ENCODE measurements at regions not wholly inside any gene's neighbourhood (a gene's known extent, or its start where the extent isn't known, plus 50 kb on each side); places are given as distances from the start of the nearest gene placed in this dataset.
"Not testable (repeated sequence)": the region's sequence is repeated elsewhere in the genome, so short reads cannot be mapped to it uniquely, and the experiment has no call there.

GRCh38 chr1:166304131-166304530, 137.3 kb upstream of the FAM78B start:
- H3K14ac ChIP-seq (ENCODE audit: low read length in 2 of 2): no peak overlapping the region
- no peak overlapping the region for H2BK5ac ChIP-seq (ENCODE audit: low read depth, low read length, poor library complexity, severe bottlenecking)
- no peak overlapping the region for H2BK120ac ChIP-seq (ENCODE audit: low read depth, low read length)
- WGBS: 64% methylated on average over 3 of the region's 3 CpGs
- no peak overlapping the region for H4K91ac ChIP-seq (ENCODE audit: low read length)
- H3K4me3 ChIP-seq (ENCODE audit: insufficient read depth in 1 of 2, low read depth in 1 of 2, low read length in 2 of 2): no peak overlapping the region
- no peak overlapping the region for H3K27ac ChIP-seq (ENCODE audit: low read length, poor library complexity, severe bottlenecking)
- H2BK12ac ChIP-seq (ENCODE audit: low read length in 2 of 2): no peak overlapping the region
- H3K18ac ChIP-seq (ENCODE audit: low read depth in 1 of 2, low read length in 2 of 2): no peak overlapping the region
- H4K8ac ChIP-seq (ENCODE audit: low read length): no peak overlapping the region
- no peak for DNase-seq
- no peak overlapping the region for H3K23ac ChIP-seq (ENCODE audit: low read length in 2 of 2)
- no peaks in the 10 kb centered on the region for H3K4me1 ChIP-seq (ENCODE audit: control insufficient read depth, insufficient read depth, low read depth, low read length)
- no peak overlapping the region for H2AK5ac ChIP-seq (ENCODE audit: low read length, severe bottlenecking)
- H2AFZ ChIP-seq (ENCODE audit: low read depth, low read length): no peak overlapping the region
- H3K9ac ChIP-seq (ENCODE audit: low read length): no peak overlapping the region
- H3K9me3 ChIP-seq (ENCODE audit: control insufficient read depth, low read length): peaks cover 4% of the 10 kb centered on the region
- H3K36me3 ChIP-seq (ENCODE audit: control insufficient read depth in 1 of 2, insufficient read depth in 2 of 2, low read depth in 1 of 2, low read length in 2 of 2): no peaks in the 10 kb centered on the region
- no peak overlapping the region for H3K4ac ChIP-seq (ENCODE audit: low read depth in 1 of 2, low read length in 2 of 2)
- H3K27me3 ChIP-seq (ENCODE audit: control insufficient read depth in 1 of 2, insufficient read depth in 1 of 2, low read length in 2 of 2): no peaks in the 10 kb centered on the region
- H2BK15ac ChIP-seq (ENCODE audit: low read depth, poor library complexity, severe bottlenecking): no peak overlapping the region
- no peak overlapping the region for H3K4me2 ChIP-seq (ENCODE audit: low read length, poor library complexity, severe bottlenecking)
- no peaks in the 10 kb centered on the region for H3K79me1 ChIP-seq (replicated peaks; ENCODE audit: low read length, poor library complexity, severe bottlenecking)

GRCh38 chr1:166305371-166305770, 138.6 kb upstream of the FAM78B start:
- H2BK15ac ChIP-seq (ENCODE audit: low read depth, poor library complexity, severe bottlenecking): no peak overlapping the region

GRCh38 chr1:166307261-166308188, 140.7 kb upstream of the FAM78B start:
- Histone ChIP-seq H3K4me2 (ENCODE audit: low read length, poor library complexity, severe bottlenecking) (no peak overlapping the region), H2AK5ac (ENCODE audit: low read length, severe bottlenecking) (no peak overlapping the region), H3K4me1 (ENCODE audit: control insufficient read depth, insufficient read depth, low read depth, low read length) (no peaks in the 10 kb centered on the region), H3K18ac (ENCODE audit: low read depth in 1 of 2, low read length in 2 of 2) (no peak overlapping the region), H2AFZ (ENCODE audit: low read depth, low read length) (no peak overlapping the region), H3K27ac (ENCODE audit: low read length, poor library complexity, severe bottlenecking) (no peak overlapping the region), H3K27me3 (ENCODE audit: control insufficient read depth in 1 of 2, insufficient read depth in 1 of 2, low read length in 2 of 2) (no peaks in the 10 kb centered on the region), H3K23ac (ENCODE audit: low read length in 2 of 2) (no peak overlapping the region), H3K36me3 (ENCODE audit: control insufficient read depth in 1 of 2, insufficient read depth in 2 of 2, low read depth in 1 of 2, low read length in 2 of 2) (no peaks in the 10 kb centered on the region), H3K4me3 (ENCODE audit: insufficient read depth in 1 of 2, low read depth in 1 of 2, low read length in 2 of 2) (no peak overlapping the region), H3K9ac (ENCODE audit: low read length) (no peak overlapping the region), H3K9me3 (ENCODE audit: control insufficient read depth, low read length) (peaks cover 4% of the 10 kb centered on the region), H2BK12ac (ENCODE audit: low read length in 2 of 2) (no peak overlapping the region), H2BK120ac (ENCODE audit: low read depth, low read length) (no peak overlapping the region), H4K8ac (ENCODE audit: low read length) (no peak overlapping the region), H4K91ac (ENCODE audit: low read length) (no peak overlapping the region), H2BK15ac (ENCODE audit: low read depth, poor library complexity, severe bottlenecking) (no peak overlapping the region), H2BK5ac (ENCODE audit: low read depth, low read length, poor library complexity, severe bottlenecking) (no peak overlapping the region), H3K14ac (ENCODE audit: low read length in 2 of 2) (no peak overlapping the region), H3K79me1 (replicated peaks; ENCODE audit: low read length, poor library complexity, severe bottlenecking) (no peaks in the 10 kb centered on the region), H3K4ac (ENCODE audit: low read depth in 1 of 2, low read length in 2 of 2) (no peak overlapping the region)
- WGBS: 92% methylated on average over 3 of the region's 9 CpGs
- no peak for DNase-seq

More at GRCh38 chr1:166305371-166305770, 138.6 kb upstream of the FAM78B start:
- H3K4ac ChIP-seq (ENCODE audit: low read depth in 1 of 2, low read length in 2 of 2): no peak overlapping the region
- H2BK5ac ChIP-seq (ENCODE audit: low read depth, low read length, poor library complexity, severe bottlenecking): no peak overlapping the region
- H3K4me2 ChIP-seq (ENCODE audit: low read length, poor library complexity, severe bottlenecking): no peak overlapping the region
- H3K79me1 ChIP-seq (replicated peaks; ENCODE audit: low read length, poor library complexity, severe bottlenecking): no peaks in the 10 kb centered on the region
- H4K8ac ChIP-seq (ENCODE audit: low read length): no peak overlapping the region
- H3K4me3 ChIP-seq (ENCODE audit: insufficient read depth in 1 of 2, low read depth in 1 of 2, low read length in 2 of 2): no peak overlapping the region
- H4K91ac ChIP-seq (ENCODE audit: low read length): no peak overlapping the region
- no peak overlapping the region for H2BK120ac ChIP-seq (ENCODE audit: low read depth, low read length)
- H3K27ac ChIP-seq (ENCODE audit: low read length, poor library complexity, severe bottlenecking): no peak overlapping the region
- no peak for DNase-seq
- no peak overlapping the region for H2AK5ac ChIP-seq (ENCODE audit: low read length, severe bottlenecking)
- WGBS: 56% methylated on average over 2 of the region's 2 CpGs
- no peak overlapping the region for H2AFZ ChIP-seq (ENCODE audit: low read depth, low read length)
- H2BK12ac ChIP-seq (ENCODE audit: low read length in 2 of 2): no peak overlapping the region
- H3K36me3 ChIP-seq (ENCODE audit: control insufficient read depth in 1 of 2, insufficient read depth in 2 of 2, low read depth in 1 of 2, low read length in 2 of 2): no peaks in the 10 kb centered on the region
- no peak overlapping the region for H3K9ac ChIP-seq (ENCODE audit: low read length)
- no peak overlapping the region for H3K23ac ChIP-seq (ENCODE audit: low read length in 2 of 2)
- no peak overlapping the region for H3K14ac ChIP-seq (ENCODE audit: low read length in 2 of 2)
- H3K4me1 ChIP-seq (ENCODE audit: control insufficient read depth, insufficient read depth, low read depth, low read length): no peaks in the 10 kb centered on the region
- no peak overlapping the region for H3K18ac ChIP-seq (ENCODE audit: low read depth in 1 of 2, low read length in 2 of 2)
- no peaks in the 10 kb centered on the region for H3K27me3 ChIP-seq (ENCODE audit: control insufficient read depth in 1 of 2, insufficient read depth in 1 of 2, low read length in 2 of 2)
- peaks cover 4% of the 10 kb centered on the region for H3K9me3 ChIP-seq (ENCODE audit: control insufficient read depth, low read length)

GRCh38 chr1:166316306-166316705, 149.5 kb upstream of the FAM78B start:
- H3K36me3 ChIP-seq (ENCODE audit: control insufficient read depth in 1 of 2, insufficient read depth in 2 of 2, low read depth in 1 of 2, low read length in 2 of 2); H3K4ac ChIP-seq (ENCODE audit: low read depth in 1 of 2, low read length in 2 of 2): not testable (repeated sequence)
- WGBS: 82% methylated on average over 5 of the region's 5 CpGs

More at GRCh38 chr1:166316306-166316705, 149.5 kb upstream of the FAM78B start:
- H2BK15ac ChIP-seq (ENCODE audit: low read depth, poor library complexity, severe bottlenecking); H3K9ac ChIP-seq (ENCODE audit: low read length); H3K9me3 ChIP-seq (ENCODE audit: control insufficient read depth, low read length); H2AK5ac ChIP-seq (ENCODE audit: low read length, severe bottlenecking); H3K14ac ChIP-seq (ENCODE audit: low read length in 2 of 2); H3K23ac ChIP-seq (ENCODE audit: low read length in 2 of 2); H3K4me1 ChIP-seq (ENCODE audit: control insufficient read depth, insufficient read depth, low read depth, low read length); H3K18ac ChIP-seq (ENCODE audit: low read depth in 1 of 2, low read length in 2 of 2); H3K4me2 ChIP-seq (ENCODE audit: low read length, poor library complexity, severe bottlenecking); H2AFZ ChIP-seq (ENCODE audit: low read depth, low read length); H4K8ac ChIP-seq (ENCODE audit: low read length); H3K27ac ChIP-seq (ENCODE audit: low read length, poor library complexity, severe bottlenecking); DNase-seq; H2BK120ac ChIP-seq (ENCODE audit: low read depth, low read length); H4K91ac ChIP-seq (ENCODE audit: low read length); H3K27me3 ChIP-seq (ENCODE audit: control insufficient read depth in 1 of 2, insufficient read depth in 1 of 2, low read length in 2 of 2); H3K4me3 ChIP-seq (ENCODE audit: insufficient read depth in 1 of 2, low read depth in 1 of 2, low read length in 2 of 2); H2BK5ac ChIP-seq (ENCODE audit: low read depth, low read length, poor library complexity, severe bottlenecking); H3K79me1 ChIP-seq (replicated peaks; ENCODE audit: low read length, poor library complexity, severe bottlenecking); H2BK12ac ChIP-seq (ENCODE audit: low read length in 2 of 2): not testable (repeated sequence)

Data from mesenchymal stem cell (in vitro differentiated cells and primary cell).